GM12878 (cell line): ENCODE measurements at regions not wholly inside any gene's neighbourhood (a gene's known extent, or its start where the extent isn't known, plus 50 kb on each side); places are given as distances from the start of the nearest gene placed in this dataset.

Source experiments
- ATF2 ChIP-seq: IDR thresholded peaks from 2 replicates; pipeline ENCODE4 v1.6.1; 2012; ENCODE audit warnings: low read length, inconsistent platforms
- ATF3 ChIP-seq: IDR thresholded peaks from 2 replicates; pipeline ENCODE4 v1.6.1; 2011; ENCODE audit warnings: low read depth, mild to moderate bottlenecking, low read length, moderate library complexity, borderline replicate concordance; ENCODE audit errors: extremely low read depth
- CHD2 ChIP-seq: IDR thresholded peaks from 2 replicates; pipeline ENCODE4 v1.6.1; 2011; ENCODE audit warnings: low read depth, low read length, improper control_type of control experiment, borderline replicate concordance
- CTCF ChIP-seq, 3 experiments: IDR thresholded peaks in 2 of 3; conservative IDR thresholded peaks in 1 of 3; 2 replicates each; pipeline ENCODE4 v1.5.1; 2011; ENCODE audit warnings: low read depth in 3 of 3, low read length in 3 of 3, mild to moderate bottlenecking in 3 of 3, control low read depth in 2 of 3, moderate library complexity in 2 of 3, inconsistent platforms in 1 of 3, mixed read lengths in 1 of 3; ENCODE audit not compliant: control insufficient read depth in 2 of 3, insufficient read depth in 1 of 3; ENCODE audit errors: extremely low read depth in 1 of 3
- ESRRA ChIP-seq: IDR thresholded peaks from 2 replicates; pipeline ENCODE4 v1.6.1; 2012; ENCODE audit warnings: mild to moderate bottlenecking, low read length, improper control_type of control experiment
- NRF1 ChIP-seq: conservative IDR thresholded peaks from 2 replicates; pipeline ENCODE4 v1.6.1; 2011; ENCODE audit warnings: mild to moderate bottlenecking, low read depth, low read length, improper control_type of control experiment
- PBX3 ChIP-seq: IDR thresholded peaks from 2 replicates; pipeline ENCODE4 v1.6.1; 2011; ENCODE audit warnings: mild to moderate bottlenecking, low read depth, low read length, moderate library complexity; ENCODE audit not compliant: insufficient replicate concordance
- PKNOX1 ChIP-seq: fragments of 450-650 bp; IDR thresholded peaks from 2 replicates; pipeline ENCODE4 v1.6.1; 2016; ENCODE audit warnings: mild to moderate bottlenecking
- POLR2A ChIP-seq: IDR thresholded peaks from 2 replicates; pipeline ENCODE4 v1.6.1; 2011; ENCODE audit warnings: low read depth, mild to moderate bottlenecking, low read length
- RCOR1 ChIP-seq: conservative IDR thresholded peaks from 2 replicates; pipeline ENCODE4 v1.6.1; 2012; ENCODE audit warnings: low read depth, low read length, improper control_type of control experiment
- RELA ChIP-seq: fragments of 450-650 bp; IDR thresholded peaks from 2 replicates; pipeline ENCODE4 v1.8.0; 2014; ENCODE audit warnings: borderline replicate concordance; ENCODE audit not compliant: partially characterized antibody
- SKIL ChIP-seq: fragments of 450-650 bp; IDR thresholded peaks from 2 replicates; pipeline ENCODE4 v1.6.1; 2017; ENCODE audit warnings: mild to moderate bottlenecking, low read depth, inconsistent platforms; ENCODE audit not compliant: poor library complexity, severe bottlenecking
- ZBTB33 ChIP-seq: fragments of 450-650 bp; IDR thresholded peaks from 2 replicates; pipeline ENCODE4 v1.6.1; 2017; ENCODE audit warnings: mild to moderate bottlenecking

GRCh38 chr1:94318505-94319030 lies 81.2 kb upstream of the ARHGAP29 start:
- TF ChIP-seq CTCF (IDR thresholded peaks at IDR 0.05 in 2 of 3, conservative IDR thresholded peaks at IDR 0.05 in 1 of 3; ENCODE audit: control insufficient read depth in 2 of 3, extremely low read depth in 1 of 3, insufficient read depth in 1 of 3, low read depth in 3 of 3, low read length in 3 of 3) (no peak), RCOR1 (no peak), POLR2A (no peak), PBX3 (no peak), ZBTB33 (no peak), ESRRA (no peak), SKIL (no peak), ATF3 (no peak), CHD2 (no peak), NRF1 (no peak), RELA (no peak), PKNOX1 (no peak), ATF2 (no peak)
